Hematopoietic multipotent progenitor cell treated with erythropoietin and hydrocortisone succinate and interleukin-3 and kit ligand, for 4 days (in vitro differentiated cells): ENCODE measurements at regions not wholly inside any gene's neighbourhood (a gene's known extent, or its start where the extent isn't known, plus 50 kb on each side); places are given as distances from the start of the nearest gene placed in this dataset.
"Not testable (repeated sequence)": the region's sequence is repeated elsewhere in the genome, so short reads cannot be mapped to it uniquely, and the experiment has no call there.

Experiments used
- DNase-seq: peaks from one replicate; pipeline ENCODE4 v3.0.0-alpha.2; 2015

DNA sequence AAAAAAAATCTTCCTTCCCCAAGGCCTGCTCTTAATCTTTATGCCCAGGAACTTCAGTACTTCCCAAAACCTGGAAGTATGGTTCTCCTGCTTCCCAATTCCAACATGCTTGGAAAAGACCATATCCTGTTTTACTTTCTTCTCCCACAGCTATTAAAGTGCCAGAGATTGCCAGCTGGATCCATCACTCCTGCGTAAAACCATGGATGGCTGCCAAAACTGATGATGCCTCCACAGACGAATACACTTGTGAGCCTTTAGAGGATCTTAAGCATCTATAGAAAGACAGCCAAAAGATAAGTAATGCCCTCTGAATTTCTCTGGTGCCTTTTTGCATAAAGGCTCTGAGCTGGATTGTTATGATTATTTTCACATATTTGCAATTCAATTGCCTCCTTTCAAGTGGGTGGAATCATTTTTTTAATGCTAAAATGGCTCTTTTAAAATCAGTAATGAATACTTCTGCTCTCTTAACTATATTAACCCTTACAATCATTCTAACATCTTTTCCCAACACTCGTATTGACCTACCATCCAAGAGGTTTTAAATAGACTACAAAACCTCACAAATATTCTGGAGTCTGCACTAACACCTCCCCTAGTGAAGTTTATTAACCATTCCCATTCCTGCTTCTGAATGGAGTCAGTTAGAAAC, 1807.8 kb downstream of the BRINP3 start:
- no peak for DNase-seq

DNA sequence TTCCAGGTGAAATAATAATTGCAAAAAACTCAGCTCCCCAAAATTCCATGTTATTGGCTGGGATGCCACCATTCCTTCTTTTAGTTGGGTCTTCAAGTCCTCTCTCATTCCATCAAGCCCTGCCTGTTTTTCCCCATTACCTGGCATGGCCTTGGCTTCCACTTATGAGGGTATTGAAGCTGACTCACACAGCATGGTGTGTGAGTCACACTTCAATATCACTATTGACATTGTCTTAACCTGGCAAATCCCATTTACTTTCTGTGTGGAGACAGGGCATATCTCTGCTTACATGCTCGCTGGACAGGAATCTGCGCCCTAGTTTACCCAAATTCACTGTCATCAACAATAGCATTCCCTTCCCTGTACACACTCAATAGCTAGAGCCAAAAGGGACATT, 1806.8 kb downstream of the BRINP3 start:
- DNase-seq = no peak

DNA sequence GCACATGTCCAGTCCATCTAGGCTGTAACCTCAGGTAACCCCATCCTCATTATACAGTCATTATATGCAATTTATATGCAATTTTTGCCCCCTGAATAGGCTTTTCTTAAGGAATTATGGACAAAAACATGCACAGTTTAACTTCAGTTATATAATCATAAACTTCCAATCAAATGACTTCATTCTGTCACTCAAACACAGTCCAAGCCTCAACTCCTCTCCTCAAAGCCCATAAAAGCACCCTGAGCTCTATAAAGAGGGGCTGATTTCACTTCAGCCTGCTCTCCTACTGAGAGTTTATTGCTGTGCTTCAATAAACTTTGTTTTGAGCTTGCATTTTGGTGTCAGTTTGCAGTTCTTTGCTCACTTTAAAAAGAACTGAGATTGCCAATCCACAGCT, 1805.5 kb downstream of the BRINP3 start:
- DNase-seq = no peak

DNA sequence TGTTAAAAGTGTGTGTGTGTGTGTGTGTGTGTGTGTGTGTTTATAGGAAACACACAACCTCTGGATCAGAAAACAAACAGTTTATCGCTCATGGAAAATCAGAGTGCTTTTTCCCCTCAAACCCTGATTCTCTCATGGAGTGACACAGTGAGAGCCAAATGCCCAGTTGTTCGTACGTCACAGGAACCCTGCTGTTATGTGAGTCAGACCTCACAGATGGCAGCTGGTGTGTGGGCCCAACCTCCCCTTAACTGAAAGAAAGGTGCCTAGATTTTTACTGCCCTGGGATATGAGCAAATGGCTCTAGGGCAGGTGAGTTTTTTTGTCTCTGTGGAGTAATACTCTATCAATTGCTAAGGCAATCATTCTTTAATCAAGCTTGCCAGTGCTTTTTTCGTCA, 1788.1 kb downstream of the BRINP3 start:
- no peak for DNase-seq

DNA sequence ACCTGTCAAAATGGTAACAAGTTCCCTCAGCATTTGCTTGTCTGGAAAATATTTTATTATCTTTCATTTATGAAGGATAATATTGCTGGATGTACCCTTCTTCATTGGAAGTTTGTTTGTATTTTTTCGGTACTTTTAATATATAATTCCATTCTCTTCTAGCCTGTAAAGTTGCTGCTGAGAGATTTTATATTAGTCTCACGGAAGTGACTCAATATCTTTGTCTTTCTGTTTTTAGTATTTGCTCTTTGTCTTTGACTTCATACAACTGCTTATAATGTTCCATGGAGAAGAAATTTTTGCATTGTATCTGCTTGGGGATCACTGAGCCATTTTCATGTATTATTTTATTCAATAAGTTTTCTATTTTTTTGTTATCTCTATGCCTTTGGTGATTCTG, 1777.5 kb downstream of the BRINP3 start:
- no peak for DNase-seq

DNA sequence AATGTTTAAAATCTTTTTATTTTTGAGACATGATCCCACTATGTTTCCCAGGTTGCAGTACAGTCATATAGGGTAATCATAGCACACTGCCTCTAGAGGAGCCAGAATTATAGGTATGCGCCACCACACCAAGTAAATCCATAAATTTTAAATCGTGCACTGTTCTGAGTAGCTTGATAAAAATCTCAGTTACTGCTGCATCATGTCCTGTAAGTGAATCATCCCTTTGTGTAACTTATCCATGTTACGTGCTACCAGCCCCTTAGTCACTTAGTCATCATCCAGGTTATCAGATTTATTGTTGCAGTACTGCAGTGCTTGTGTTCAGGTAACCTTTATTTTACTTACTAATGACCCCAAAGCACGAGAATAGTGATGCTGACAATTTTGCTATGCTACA, 1770.9 kb downstream of the BRINP3 start:
- DNase-seq = no peak

DNA sequence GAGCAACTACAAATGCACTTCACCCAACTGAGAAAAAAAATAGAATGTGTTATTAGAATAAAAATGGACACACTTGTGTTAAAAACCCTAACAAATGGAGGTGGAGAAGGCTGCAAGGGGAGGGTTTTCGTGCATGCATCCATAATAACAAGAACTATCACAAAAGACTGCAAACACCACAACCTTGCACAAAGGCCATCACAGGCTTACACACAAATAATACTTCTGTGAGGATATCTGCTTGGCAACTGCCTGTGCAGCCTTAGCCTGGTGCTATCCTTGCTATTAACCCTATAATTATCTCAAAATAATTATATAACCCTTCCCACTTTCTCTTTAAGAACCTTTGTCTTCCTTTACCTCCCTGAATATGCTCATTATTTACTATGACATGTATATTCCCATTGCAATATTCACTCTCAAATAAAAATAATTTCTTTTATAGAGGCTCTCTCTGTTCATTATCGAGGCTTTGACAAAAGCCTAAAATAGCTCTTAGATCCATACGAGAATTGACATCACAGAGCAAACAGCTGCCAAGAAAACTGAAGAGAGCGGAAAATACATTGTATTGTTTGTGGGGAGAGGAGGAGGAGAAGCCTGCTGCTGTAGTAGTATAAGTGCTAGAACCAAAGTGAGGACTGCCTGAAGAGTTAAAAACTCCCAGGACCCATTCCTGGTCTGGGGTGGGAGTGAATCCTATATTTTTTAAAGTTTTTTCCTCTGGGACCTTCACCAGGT, 1768.7 kb downstream of the BRINP3 start:
- no peak for DNase-seq

DNA sequence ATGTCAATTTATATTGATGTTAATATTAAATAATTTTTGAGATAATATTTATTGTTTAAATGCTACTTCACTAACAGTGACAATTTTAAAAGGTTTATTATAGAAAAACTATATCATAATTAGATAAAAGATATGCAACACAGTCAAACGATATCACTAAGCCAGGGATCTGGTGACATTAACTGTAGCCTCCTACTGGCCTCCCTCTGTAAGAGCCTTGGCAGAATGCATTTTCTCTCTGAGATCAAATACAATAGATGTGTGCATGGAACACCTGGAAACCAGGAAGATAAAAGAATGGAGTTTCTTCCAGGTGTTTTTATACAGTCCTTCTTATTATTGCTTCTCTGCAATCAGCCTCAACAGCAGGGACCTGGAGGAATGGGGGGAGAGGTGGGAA, 1762.1 kb downstream of the BRINP3 start:
- no peak for DNase-seq

DNA sequence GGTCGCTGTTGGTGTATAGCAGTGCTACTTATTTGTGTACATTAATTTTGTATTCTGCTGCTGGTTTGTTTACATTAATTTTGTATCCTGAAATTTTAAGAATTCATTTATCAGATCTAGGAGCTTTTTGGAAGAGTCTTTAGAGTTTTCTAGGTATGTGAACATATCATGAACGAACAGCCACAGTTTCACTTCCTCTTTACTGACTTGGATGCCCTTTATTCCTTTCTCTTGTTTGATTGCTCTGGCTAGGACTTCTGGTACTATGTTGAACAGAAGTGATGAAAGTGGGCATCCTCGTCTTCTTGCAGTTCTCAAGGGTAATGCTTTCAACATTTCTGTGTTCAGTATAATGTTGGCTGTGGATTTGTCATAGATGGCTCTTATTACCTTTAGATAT, 1757.9 kb downstream of the BRINP3 start:
- no peak for DNase-seq

DNA sequence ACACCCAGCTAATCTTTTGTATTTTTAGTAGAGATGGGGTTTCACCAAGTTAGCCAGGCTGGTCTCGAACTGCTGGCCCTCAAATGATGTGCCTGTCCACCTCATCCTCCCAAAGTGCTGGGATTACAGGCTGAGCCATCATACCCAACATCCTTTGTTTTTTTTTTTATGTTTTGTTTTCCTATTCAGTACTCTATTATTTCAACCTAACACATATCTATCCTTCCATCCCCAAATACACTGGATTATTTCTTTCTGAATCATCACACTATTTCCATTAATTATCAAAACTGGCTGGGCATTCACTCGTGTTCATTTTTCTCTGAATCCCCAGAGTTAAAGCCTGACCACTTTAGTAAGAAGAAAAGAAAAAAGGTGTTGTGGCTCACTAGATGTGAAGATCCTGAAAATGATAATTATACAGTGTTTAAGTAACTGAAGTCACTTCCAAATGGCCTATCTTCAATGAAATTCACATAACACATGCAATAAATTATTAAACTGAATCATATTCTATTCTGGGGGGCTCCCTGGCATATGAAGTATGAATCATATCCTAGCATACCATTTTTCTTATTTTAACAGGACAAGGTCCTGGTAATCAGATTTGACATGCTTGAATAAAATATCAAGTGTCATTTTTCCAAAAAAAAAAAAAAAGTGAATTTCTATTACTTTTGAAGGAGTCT, 1754.2 kb downstream of the BRINP3 start:
- no peak for DNase-seq

DNA sequence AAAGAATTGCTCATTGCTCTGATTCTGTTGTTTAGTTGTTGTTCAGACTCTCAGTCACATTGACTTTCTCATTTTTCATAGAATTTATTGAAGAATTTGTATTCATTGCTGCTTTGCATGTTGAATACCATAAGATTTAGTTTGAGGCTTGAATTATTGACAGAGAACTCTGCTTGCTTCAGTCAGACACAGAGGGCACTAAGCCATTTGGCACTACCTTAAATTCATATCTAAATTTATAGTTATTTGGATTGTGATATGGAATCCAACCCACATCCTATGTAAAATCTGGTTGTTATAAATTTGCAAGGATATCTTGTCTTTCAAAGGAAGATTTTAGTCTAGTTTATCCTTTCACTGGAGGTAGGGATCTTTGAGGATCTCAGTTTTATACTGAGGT, 1748.6 kb downstream of the BRINP3 start:
- DNase-seq = no peak

DNA sequence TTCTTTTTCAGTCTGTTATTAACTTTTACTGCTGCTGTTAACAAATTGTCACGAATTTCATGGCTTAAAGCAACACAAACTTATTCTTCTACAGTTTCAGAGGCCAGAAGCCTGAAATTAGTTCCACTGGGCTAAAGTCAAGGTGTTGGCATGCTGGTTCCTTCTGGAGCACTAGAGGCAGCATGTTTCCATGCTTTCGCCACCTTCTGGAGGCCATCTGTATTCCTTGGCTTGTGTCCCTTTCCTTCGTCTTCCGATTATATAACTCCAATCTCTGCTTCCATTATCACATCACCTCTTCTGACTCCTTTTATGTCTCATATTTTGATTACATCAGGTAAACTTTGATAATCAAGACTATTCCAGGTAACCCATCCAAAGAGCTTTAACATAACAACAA, 1742.1 kb downstream of the BRINP3 start:
- no peak for DNase-seq

DNA sequence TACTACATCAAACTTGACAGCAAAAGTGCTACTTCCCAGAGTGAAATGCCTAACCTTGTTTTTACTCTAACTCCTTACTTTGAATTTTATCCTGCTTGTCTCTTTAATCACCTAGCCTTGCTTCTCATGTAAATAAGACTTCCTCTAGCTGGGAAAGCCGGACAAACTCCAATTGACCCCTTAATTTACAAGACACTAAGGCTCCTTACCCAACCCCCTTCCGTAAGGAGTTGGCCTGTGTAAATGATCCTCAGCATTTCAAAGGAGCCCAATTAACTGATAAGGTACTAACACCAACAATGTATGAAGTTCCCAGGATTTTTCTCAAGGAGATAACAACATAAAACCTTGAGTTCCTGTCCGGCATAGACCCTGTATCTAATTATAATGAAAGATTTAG, 1728.4 kb downstream of the BRINP3 start:
- not testable (repeated sequence) for DNase-seq

DNA sequence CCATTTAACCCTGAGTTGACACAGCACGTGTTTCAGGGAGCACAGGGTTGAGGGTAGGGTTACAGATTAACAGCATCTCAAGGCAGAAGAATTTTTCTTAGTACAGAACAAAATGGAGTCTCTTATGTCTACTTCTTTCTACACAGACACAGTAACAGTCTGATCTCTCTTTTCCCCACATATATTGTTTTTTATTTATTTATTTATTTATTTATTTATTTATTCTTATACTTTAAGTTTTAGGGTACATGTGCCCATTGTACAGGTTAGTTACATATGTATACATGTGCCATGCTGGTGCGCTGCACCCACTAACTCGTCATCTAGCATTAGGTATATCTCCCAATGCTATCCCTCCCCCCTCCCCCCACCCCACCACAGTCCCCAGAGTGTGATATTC, 1725.6 kb downstream of the BRINP3 start:
- not testable (repeated sequence) for DNase-seq

DNA sequence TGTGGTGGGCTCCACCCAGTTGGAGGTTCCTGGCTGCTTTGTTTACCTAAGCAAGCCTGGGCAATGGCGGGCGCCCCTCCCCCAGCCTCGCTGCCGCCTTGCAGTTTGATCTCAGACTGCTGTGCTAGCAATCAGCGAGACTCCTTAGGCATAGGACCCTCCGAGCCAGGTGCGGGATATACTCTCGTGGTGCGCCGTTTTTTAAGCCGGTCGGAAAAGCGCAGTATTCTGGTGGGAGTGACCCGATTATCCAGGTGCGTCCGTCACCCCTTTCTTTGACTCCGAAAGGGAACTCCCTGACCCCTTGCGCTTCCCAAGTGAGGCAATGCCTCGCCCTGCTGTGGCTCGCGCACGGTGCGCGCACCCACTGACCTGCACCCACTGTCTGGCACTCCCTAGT, 1719.9 kb downstream of the BRINP3 start:
- not testable (repeated sequence) for DNase-seq

DNA sequence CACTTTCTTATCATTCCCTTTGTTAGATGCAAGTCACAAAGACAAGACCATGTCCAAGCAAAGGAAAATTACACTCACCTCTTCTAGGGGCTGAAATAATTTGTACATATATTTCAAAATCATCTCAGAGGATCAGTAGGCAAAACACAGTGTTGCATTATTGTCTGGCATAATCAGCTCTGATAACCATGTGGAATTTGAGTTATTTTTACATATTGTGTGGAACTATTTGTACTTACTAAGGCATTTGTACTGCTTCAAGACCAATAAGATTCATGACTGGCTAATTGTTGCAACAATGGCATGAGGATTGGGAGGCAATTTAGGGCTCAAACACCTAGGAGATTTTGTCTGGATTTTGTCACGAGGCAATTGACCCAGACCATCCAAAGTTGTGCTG, 1716.4 kb downstream of the BRINP3 start:
- DNase-seq = no peak

DNA sequence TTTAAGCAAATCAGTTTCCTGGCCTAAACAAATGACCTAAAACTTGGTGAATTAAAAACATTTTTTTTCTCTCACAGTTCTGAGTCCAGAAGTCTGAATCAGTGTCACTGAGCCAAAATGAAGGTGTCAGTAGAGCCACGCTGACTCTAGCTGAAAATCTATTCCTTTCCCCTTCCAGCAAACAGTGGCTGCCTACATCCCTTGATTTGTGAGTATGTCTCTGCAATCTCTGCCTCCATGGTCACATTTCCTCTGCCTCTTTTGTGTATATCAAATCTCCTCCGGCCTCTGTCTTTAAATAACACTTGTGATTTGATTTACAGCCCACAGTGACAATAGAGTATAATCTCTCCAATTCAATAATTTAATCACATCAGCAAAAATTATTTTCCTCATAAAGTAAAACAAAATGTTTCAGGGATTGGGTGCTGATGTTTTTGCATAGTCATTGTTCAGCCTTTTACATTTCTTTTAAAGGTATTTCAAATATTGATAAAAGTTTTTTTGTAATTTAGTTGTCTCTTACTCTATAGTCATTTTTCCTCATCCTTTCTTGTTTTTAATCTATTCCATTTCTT, 1715.4 kb downstream of the BRINP3 start:
- DNase-seq = no peak

DNA sequence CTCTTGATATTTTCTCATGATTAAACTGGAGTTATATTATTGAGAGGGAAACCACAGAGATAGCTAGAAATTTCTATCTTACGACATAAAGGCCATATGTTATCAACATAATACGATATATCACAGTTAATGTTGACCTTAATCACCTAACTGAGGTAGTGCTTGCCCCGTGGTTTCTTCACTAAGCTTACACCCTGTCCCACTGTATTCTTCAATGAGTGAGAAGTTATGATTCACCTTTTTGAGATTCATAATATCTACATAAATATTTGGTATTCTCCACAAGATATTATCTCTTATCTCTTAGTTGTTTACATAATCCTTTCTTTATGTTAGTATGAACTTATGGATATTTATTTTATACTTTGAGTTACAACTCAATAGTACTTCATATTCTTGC, 1714.1 kb downstream of the BRINP3 start:
- no peak for DNase-seq

DNA sequence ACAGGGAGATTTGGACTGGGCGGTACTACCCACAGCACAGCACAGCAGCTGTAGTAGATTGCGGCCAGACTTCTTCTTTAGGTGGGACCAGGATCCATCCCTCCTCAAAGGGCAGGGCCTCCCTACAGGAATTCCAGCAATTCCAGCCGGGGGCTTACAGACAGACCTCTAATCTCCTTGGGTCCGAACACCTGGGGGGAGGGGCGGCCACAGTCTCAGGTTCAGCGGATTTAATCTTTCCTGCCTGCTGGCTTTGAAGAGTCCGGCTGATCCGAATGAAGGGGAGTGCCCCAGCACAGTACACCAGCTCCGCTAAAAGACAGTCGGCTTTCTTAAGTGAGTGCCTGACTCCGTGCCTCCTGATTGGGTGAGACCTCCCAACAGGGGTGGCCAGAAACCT, 1708.5 kb downstream of the BRINP3 start:
- DNase-seq = no peak

DNA sequence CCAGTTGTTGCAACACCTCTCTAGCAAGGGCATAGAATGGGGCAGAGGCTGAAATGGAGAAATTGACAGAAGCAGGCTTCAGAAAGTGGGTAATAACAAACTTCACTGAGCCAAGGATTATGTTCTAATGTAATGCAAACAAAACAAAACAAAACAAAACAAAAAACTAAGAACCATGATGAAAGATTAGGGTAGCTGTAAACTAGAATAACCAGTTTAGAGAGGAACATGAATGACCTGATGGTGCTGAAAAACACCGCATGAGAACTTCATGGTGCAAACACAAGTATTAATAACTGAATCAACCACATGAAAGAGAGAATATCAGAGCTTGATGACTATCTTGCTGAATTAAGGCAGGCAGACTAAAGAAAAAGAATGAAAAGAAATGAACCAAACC, 1707.7 kb downstream of the BRINP3 start:
- DNase-seq = no peak

DNA sequence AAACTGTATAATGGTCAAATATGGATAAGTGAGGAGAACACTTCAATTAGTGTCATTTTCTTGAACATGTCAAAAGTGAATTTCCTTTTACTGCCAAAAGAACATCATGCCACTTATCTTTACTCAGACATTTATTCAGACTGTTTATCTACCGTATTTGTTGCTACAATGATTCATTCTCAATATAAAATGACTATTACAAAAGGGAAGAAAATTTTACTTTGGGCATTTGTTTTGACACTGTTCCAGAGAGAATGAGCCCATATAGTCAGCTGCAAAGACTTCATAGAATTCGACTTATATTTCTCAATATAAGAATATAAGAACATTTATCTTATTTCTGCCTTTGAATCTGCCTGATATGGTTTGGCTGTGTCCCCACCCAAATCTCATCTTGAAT, 1699.1 kb downstream of the BRINP3 start:
- no peak for DNase-seq

DNA sequence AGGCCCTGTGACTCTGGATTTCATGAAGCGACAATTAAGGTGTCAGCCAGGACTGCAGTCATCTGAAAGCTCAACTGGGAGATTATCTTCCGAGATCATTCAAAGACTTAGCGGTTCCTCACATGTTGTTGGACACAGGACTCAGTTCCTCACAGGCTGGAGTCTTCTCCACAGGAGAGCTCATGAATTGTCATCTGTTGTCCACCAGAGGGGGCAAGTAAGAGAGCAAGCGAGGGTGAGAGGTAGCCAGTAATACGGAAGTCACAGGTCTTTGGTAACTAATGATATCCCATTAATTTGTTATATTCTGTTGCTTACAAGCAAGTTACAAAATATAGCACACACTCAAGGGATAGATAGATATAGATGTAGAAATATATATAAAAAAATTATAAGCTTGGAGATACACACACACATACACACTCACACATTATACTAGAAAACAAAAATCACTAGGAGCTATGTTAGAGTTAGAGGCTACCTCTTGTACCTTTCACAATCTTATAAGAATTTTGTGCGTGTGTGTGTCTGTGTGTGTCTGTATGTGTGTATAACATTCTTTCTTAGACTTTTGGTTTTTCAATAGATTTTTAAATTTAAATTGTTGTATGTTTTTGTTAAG, 1695.3 kb downstream of the BRINP3 start:
- DNase-seq = peak; percentile 83

DNA sequence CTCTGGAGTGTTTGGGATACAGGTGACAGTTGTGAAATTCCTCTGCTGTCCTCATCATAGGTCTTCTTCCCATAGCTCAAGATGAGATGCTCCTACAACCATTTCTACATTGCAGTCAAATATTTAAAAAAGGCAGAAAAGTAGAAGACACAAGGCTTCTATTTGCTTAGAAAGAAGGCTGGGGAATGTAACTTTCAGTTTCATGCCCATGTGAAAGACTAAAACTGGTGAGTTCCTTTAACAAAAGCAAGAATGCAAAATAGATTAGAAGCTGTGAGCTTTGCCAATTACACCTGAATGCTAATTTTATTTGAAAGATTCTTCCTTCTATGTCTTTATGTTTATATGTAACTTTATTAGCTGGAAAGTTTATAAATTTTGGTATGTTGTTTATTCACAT, 1682.7 kb downstream of the BRINP3 start:
- DNase-seq = no peak
